ENCODE measurements at regions not wholly inside any gene's neighbourhood (a gene's known extent, or its start where the extent isn't known, plus 50 kb on each side); places are given as distances from the start of the nearest gene placed in this dataset.

GRCh38 chr5:123720955-123721354 is 209.0 kb downstream of the CSNK1G3 start:
- TF ChIP-seq CTCF (IDR thresholded peaks at IDR 0.05) (no peak), POLR2A (IDR thresholded peaks at IDR 0.05) (no peak)

All from right lobe of liver (tissue), 4 donors.